H9 (cell line): ENCODE measurements at regions not wholly inside any gene's neighbourhood (a gene's known extent, or its start where the extent isn't known, plus 50 kb on each side); places are given as distances from the start of the nearest gene placed in this dataset.

ENCODE experiments used
- DNase-seq: peaks from one replicate; pipeline ENCODE4 v3.0.0-alpha.2; 2017
- H2AFZ ChIP-seq: one replicate; pipeline ENCODE4 v1.6.1; 2013; ENCODE audit warnings: mild to moderate bottlenecking, low read length, control low read depth, moderate library complexity
- H2AK5ac ChIP-seq: 2 replicates; pipeline ENCODE4 v1.6.1; 2013; ENCODE audit warnings: low read length, control low read depth, mixed read lengths; ENCODE audit not compliant: insufficient read length
- H2BK120ac ChIP-seq: one replicate; pipeline ENCODE4 v1.6.1; 2013; ENCODE audit warnings: low read depth, mild to moderate bottlenecking, low read length, control low read depth, inconsistent platforms; ENCODE audit not compliant: poor library complexity, severe bottlenecking
- H2BK12ac ChIP-seq: 2 replicates; pipeline ENCODE4 v1.6.1; 2013; ENCODE audit warnings: low read length, control low read depth, mixed read lengths, low read depth; ENCODE audit not compliant: insufficient read length
- H2BK15ac ChIP-seq: 2 replicates; pipeline ENCODE4 v1.6.1; 2013; ENCODE audit warnings: low read depth, low read length, control low read depth
- H2BK20ac ChIP-seq: one replicate; pipeline ENCODE4 v1.6.1; 2013; ENCODE audit warnings: low read depth, mild to moderate bottlenecking, low read length, control low read depth, inconsistent platforms; ENCODE audit not compliant: poor library complexity, severe bottlenecking
- H2BK5ac ChIP-seq: 2 replicates; pipeline ENCODE4 v1.6.1; 2013; ENCODE audit warnings: low read length, control low read depth, mixed read lengths; ENCODE audit not compliant: insufficient read length
- H3K14ac ChIP-seq: 2 replicates; pipeline ENCODE4 v1.6.1; 2013; ENCODE audit warnings: low read length, control low read depth; ENCODE audit not compliant: insufficient read depth
- H3K18ac ChIP-seq: 2 replicates; pipeline ENCODE4 v1.6.1; 2013; ENCODE audit warnings: low read depth, mild to moderate bottlenecking, mixed read lengths, low read length, control low read depth; ENCODE audit not compliant: insufficient read length
- H3K23ac ChIP-seq: 2 replicates; pipeline ENCODE4 v1.6.1; 2013; ENCODE audit warnings: low read length, control low read depth, mixed read lengths, low read depth; ENCODE audit not compliant: insufficient read length
- H3K23me2 ChIP-seq: 2 replicates; pipeline ENCODE4 v1.6.1; 2013; ENCODE audit warnings: low read depth, mild to moderate bottlenecking, mixed read lengths, low read length, control low read depth; ENCODE audit not compliant: insufficient read length, poor library complexity, severe bottlenecking
- H3K27ac ChIP-seq: 2 replicates; pipeline ENCODE4 v1.5.1; 2013; ENCODE audit warnings: low read length, control low read depth, mixed read lengths, low read depth; ENCODE audit not compliant: insufficient read length
- H3K27me3 ChIP-seq: 2 replicates; pipeline ENCODE4 v1.6.1; 2013; ENCODE audit warnings: low read length, control low read depth, inconsistent platforms; ENCODE audit not compliant: insufficient read depth
- H3K4ac ChIP-seq: 2 replicates; pipeline ENCODE4 v1.6.1; 2013; ENCODE audit warnings: low read depth, mild to moderate bottlenecking, control low read depth, inconsistent platforms, low read length, moderate library complexity
- H3K4me1 ChIP-seq: 2 replicates; pipeline ENCODE4 v1.6.1; 2013; ENCODE audit warnings: low read length, control low read depth, inconsistent platforms; ENCODE audit not compliant: insufficient read depth
- H3K4me2 ChIP-seq: 2 replicates; pipeline ENCODE4 v1.6.1; 2013; ENCODE audit warnings: low read length, control low read depth, mixed read lengths; ENCODE audit not compliant: insufficient read length, insufficient read depth
- H3K56ac ChIP-seq: 2 replicates; pipeline ENCODE4 v1.6.1; 2013; ENCODE audit warnings: low read depth, mild to moderate bottlenecking, mixed read lengths, low read length, control low read depth; ENCODE audit not compliant: insufficient read length
- H3K79me1 ChIP-seq: 2 replicates; pipeline ENCODE4 v1.6.1; 2013; ENCODE audit warnings: low read depth, mild to moderate bottlenecking, moderate library complexity, low read length, control low read depth, inconsistent platforms; ENCODE audit not compliant: insufficient read depth, poor library complexity, severe bottlenecking
- H3K79me2 ChIP-seq: 2 replicates; pipeline ENCODE4 v1.6.1; 2013; ENCODE audit warnings: low read length, control low read depth, inconsistent platforms; ENCODE audit not compliant: insufficient read depth
- H3K9ac ChIP-seq: 2 replicates; pipeline ENCODE4 v1.6.1; 2013; ENCODE audit warnings: low read length, control low read depth, mixed read lengths; ENCODE audit not compliant: insufficient read length; ENCODE audit errors: extremely low read depth
- H3K9me3 ChIP-seq: one replicate; pipeline ENCODE4 v1.6.1; 2013; ENCODE audit warnings: low read depth, low read length, inconsistent platforms; ENCODE audit not compliant: control insufficient read depth
- H3T11ph ChIP-seq: one replicate; pipeline ENCODE4 v1.6.1; 2013; ENCODE audit warnings: mild to moderate bottlenecking, low read length, control low read depth, inconsistent platforms
- H4K20me1 ChIP-seq: one replicate; pipeline ENCODE4 v1.6.1; 2013; ENCODE audit not compliant: control insufficient read depth, insufficient read length, insufficient read depth
- H4K5ac ChIP-seq: 2 replicates; pipeline ENCODE4 v1.6.1; 2013; ENCODE audit warnings: low read depth, mild to moderate bottlenecking, mixed read lengths, low read length, control low read depth; ENCODE audit not compliant: insufficient read length
- H4K8ac ChIP-seq: replicated peaks from 2 replicates; pipeline ENCODE4 v1.6.1; 2013; ENCODE audit warnings: low read length, control low read depth, mixed read lengths, low read depth; ENCODE audit not compliant: insufficient read length
- H4K91ac ChIP-seq: 2 replicates; pipeline ENCODE4 v1.6.1; 2013; ENCODE audit warnings: low read depth, mild to moderate bottlenecking, moderate library complexity, mixed read lengths, low read length, control low read depth; ENCODE audit not compliant: insufficient read length
- H3K27ac Mint-ChIP-seq, 3 experiments: 2 replicates in 2 of 3; 3 replicates in 1 of 3; pipeline ENCODE4 v1.8.0; 2020 to 2021; ENCODE audit warnings: mixed read lengths in 3 of 3, mild to moderate bottlenecking in 1 of 3, moderate library complexity in 1 of 3
- H3K27me3 Mint-ChIP-seq: 2 replicates; pipeline ENCODE4 v1.8.0; 2021; ENCODE audit warnings: low read depth, mild to moderate bottlenecking, moderate library complexity, mixed read lengths
- H3K36me3 Mint-ChIP-seq, 3 experiments: 2 replicates in 2 of 3; 3 replicates in 1 of 3; pipeline ENCODE4 v1.8.0; 2020 to 2021; ENCODE audit warnings: low read depth in 3 of 3, mixed read lengths in 3 of 3; ENCODE audit not compliant: insufficient read depth in 1 of 3
- H3K4me1 Mint-ChIP-seq, 2 experiments: 2 replicates each; pipeline ENCODE4 v1.8.0; 2020; ENCODE audit warnings: mixed read lengths in 2 of 2
- H3K4me3 Mint-ChIP-seq, 2 experiments: 2 replicates in 1 of 2; 3 replicates in 1 of 2; pipeline ENCODE4 v1.8.0; 2020 to 2021; ENCODE audit warnings: mild to moderate bottlenecking in 2 of 2, mixed read lengths in 2 of 2, moderate library complexity in 1 of 2
- H3K9me3 Mint-ChIP-seq, 2 experiments: 2 replicates in 1 of 2; 3 replicates in 1 of 2; pipeline ENCODE4 v1.8.0; 2020; ENCODE audit warnings: mild to moderate bottlenecking in 2 of 2, mixed read lengths in 2 of 2, moderate library complexity in 1 of 2
- CTCF ChIP-seq: fragments of 200-600 bp; sonication (generic); conservative IDR thresholded peaks from 3 replicates; pipeline ENCODE4 v1.8.0; 2021; ENCODE audit warnings: antibody characterized with exemption, mild to moderate bottlenecking
- WGBS: extraction: QIAGEN DNeasy Blood & Tissue Kit; methylation state at CpG from one replicate; pipeline ENCODE4 v1.1.7; 2013; ENCODE audit warnings: missing lambda C conversion rate, low lambda C conversion rate, mixed read lengths; ENCODE audit not compliant: insufficient read length; ENCODE audit errors: extremely low coverage; 5-methylcytosine and 5-hydroxymethylcytosine counted together

- no peaks in the 10 kb centered on the region; the same call in 1 of the 2 replicates for H3K4me1 ChIP-seq
- no peak overlapping the region for H3K14ac ChIP-seq
- Mint-ChIP-seq H3K36me3 (no peaks in the 10 kb centered on the region), H3K4me1 (peaks cover 18 to 22% of the 10 kb centered on the region in 2 experiments), H3K4me3 (no peak overlapping the region), H3K9me3 (peaks cover 0 to 4% of the 10 kb centered on the region in 2 experiments; a peak in 1 of 5 replicates), H3K27me3 (no peaks in the 10 kb centered on the region), H3K27ac (no peak overlapping the region)
- no peaks in the 10 kb centered on the region for H3K23me2 ChIP-seq
- H3K9me3 ChIP-seq, result no peaks in the 10 kb centered on the region
- no peak overlapping the region for H2BK20ac ChIP-seq
- no peak overlapping the region for H3K4me2 ChIP-seq
- H3K9ac ChIP-seq, result no peak overlapping the region
- H3K4ac ChIP-seq, result no peak overlapping the region
- no peak overlapping the region for H3K18ac ChIP-seq
- no CpG with 5 or more reads among the region's 2 CpGs for WGBS
- no peak overlapping the region for H2AK5ac ChIP-seq
- no peak overlapping the region for H2BK12ac ChIP-seq
- no peak overlapping the region for H4K8ac ChIP-seq
- H3K23ac ChIP-seq, result no peak overlapping the region
- H4K20me1 ChIP-seq, result no peaks in the 10 kb centered on the region
- no peak overlapping the region for H3K56ac ChIP-seq
- no peaks in the 10 kb centered on the region for H3K79me2 ChIP-seq
- no peak overlapping the region for H4K5ac ChIP-seq
- H2AFZ ChIP-seq, result no peak overlapping the region
- no peak overlapping the region for H2BK120ac ChIP-seq
- no peak overlapping the region for H2BK5ac ChIP-seq
- no peak overlapping the region for H2BK15ac ChIP-seq
- H3K79me1 ChIP-seq, result no peaks in the 10 kb centered on the region
- H4K91ac ChIP-seq, result no peak overlapping the region
- H3K27me3 ChIP-seq, result no peaks in the 10 kb centered on the region
- no peak for DNase-seq
- no peak overlapping the region for H3K27ac ChIP-seq
- TF ChIP-seq CTCF, result no peak
- no peak overlapping the region for H3T11ph ChIP-seq
Observed at GRCh38 chr18:3379685-3380084, 70.3 kb upstream of the TGIF1 start.
